Thoracic aorta (tissue), 2 donors: ENCODE measurements at regions not wholly inside any gene's neighbourhood (a gene's known extent, or its start where the extent isn't known, plus 50 kb on each side); places are given as distances from the start of the nearest gene placed in this dataset.

Experiments used
- ATAC-seq: fragments of 150-250 bp; one replicate; pipeline ENCODE4 v1.8.0; 2017; ENCODE audit warnings: low read depth; ENCODE audit not compliant: insufficient number of reproducible peaks, low FRiP score
- DNase-seq: peaks from one replicate; pipeline ENCODE4 v3.0.0-alpha.2; 2020; ENCODE audit warnings: low spot score
- H3K27ac ChIP-seq, 2 donors: fragments of 200-600 bp; sonication (generic); 1 replicate in 1 of 2; 2 replicates in 1 of 2; pipeline ENCODE4 v1.5.1; 2016; ENCODE audit warnings: mild to moderate bottlenecking in 2 of 2, moderate library complexity in 2 of 2
- H3K27me3 ChIP-seq: fragments of 200-600 bp; sonication (generic); replicated peaks from 2 replicates; pipeline ENCODE4 v1.6.0; 2016; ENCODE audit warnings: mild to moderate bottlenecking; ENCODE audit not compliant: insufficient read depth
- H3K36me3 ChIP-seq: fragments of 200-600 bp; sonication (generic); one replicate; pipeline ENCODE4 v1.5.1; 2016
- H3K4me1 ChIP-seq, 2 donors: fragments of 200-600 bp; sonication (generic); 1 replicate in 1 of 2; 2 replicates in 1 of 2; pipeline versions ENCODE4 v1.5.1 to v1.6.0; 2016; ENCODE audit warnings: low read depth in 2 of 2, mild to moderate bottlenecking in 1 of 2; ENCODE audit not compliant: control insufficient read depth in 1 of 2
- H3K4me3 ChIP-seq: fragments of 200-600 bp; sonication (generic); 2 replicates; pipeline ENCODE4 v1.5.1; 2016; ENCODE audit warnings: mild to moderate bottlenecking
- H3K9me3 ChIP-seq: fragments of 200-600 bp; sonication (generic); 2 replicates; pipeline ENCODE4 v1.5.1; 2016
- TF ChIP-seq, protein P1 (sequence below): fragments of 200-600 bp; sonication (generic); IDR thresholded peaks from one replicate; pipeline ENCODE4 v1.5.1; 2019; ENCODE audit warnings: antibody characterized with exemption

DNA sequence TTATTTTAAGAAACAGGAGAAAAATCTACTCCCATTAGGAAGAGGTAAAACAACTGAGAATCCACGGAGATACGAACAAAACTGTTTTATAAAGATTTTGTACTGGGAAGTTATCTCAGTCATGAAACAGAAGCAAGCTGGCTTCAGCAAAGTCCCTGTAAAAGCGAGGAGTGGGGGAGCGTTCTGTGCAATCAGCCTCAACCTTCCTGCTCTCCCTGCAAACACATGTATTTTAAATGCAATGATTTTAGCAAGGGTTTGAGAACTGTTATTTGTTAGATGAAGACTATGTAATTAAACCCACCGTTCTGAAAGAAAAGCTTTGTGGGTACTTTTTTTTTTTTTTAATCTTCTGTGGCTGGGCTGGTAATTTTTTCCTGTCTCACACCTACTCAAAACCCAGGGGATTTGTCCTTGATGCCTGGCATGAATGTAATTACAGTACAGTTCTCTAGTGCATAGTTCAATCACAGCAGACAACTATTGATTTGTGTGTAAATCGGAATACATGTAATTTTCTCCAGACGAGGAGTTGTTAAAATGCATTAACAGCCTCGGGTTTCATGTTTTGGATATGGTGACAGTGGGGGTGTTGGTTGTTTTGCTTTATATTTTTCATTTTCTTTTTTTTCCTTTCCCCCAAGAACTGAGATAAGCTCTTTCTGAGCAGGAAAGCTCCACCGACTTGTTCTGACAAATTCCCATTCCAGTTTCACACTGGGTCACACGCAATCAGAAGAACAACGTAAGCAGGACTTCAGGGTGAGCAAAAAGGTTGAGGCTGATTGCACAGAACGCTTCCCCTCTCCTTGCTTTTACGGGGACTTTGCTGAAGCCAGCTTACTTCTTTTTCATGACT is 153.6 kb downstream of the PHLDA1 start:
- Histone ChIP-seq H3K27me3 (no peaks in the 10 kb centered on the region), H3K9me3 (no peaks in the 10 kb centered on the region), H3K4me1 (peaks cover 0 to 29% of the 10 kb centered on the region in 2 donors), H3K36me3 (no peaks in the 10 kb centered on the region), H3K4me3 (peak overlapping the region; percentile 61), H3K27ac (no peak overlapping the region)
- ATAC-seq, result no peak
- TF ChIP-seq, protein P1, sequence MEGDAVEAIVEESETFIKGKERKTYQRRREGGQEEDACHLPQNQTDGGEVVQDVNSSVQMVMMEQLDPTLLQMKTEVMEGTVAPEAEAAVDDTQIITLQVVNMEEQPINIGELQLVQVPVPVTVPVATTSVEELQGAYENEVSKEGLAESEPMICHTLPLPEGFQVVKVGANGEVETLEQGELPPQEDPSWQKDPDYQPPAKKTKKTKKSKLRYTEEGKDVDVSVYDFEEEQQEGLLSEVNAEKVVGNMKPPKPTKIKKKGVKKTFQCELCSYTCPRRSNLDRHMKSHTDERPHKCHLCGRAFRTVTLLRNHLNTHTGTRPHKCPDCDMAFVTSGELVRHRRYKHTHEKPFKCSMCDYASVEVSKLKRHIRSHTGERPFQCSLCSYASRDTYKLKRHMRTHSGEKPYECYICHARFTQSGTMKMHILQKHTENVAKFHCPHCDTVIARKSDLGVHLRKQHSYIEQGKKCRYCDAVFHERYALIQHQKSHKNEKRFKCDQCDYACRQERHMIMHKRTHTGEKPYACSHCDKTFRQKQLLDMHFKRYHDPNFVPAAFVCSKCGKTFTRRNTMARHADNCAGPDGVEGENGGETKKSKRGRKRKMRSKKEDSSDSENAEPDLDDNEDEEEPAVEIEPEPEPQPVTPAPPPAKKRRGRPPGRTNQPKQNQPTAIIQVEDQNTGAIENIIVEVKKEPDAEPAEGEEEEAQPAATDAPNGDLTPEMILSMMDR, result no peak
- no peak for DNase-seq

DNA sequence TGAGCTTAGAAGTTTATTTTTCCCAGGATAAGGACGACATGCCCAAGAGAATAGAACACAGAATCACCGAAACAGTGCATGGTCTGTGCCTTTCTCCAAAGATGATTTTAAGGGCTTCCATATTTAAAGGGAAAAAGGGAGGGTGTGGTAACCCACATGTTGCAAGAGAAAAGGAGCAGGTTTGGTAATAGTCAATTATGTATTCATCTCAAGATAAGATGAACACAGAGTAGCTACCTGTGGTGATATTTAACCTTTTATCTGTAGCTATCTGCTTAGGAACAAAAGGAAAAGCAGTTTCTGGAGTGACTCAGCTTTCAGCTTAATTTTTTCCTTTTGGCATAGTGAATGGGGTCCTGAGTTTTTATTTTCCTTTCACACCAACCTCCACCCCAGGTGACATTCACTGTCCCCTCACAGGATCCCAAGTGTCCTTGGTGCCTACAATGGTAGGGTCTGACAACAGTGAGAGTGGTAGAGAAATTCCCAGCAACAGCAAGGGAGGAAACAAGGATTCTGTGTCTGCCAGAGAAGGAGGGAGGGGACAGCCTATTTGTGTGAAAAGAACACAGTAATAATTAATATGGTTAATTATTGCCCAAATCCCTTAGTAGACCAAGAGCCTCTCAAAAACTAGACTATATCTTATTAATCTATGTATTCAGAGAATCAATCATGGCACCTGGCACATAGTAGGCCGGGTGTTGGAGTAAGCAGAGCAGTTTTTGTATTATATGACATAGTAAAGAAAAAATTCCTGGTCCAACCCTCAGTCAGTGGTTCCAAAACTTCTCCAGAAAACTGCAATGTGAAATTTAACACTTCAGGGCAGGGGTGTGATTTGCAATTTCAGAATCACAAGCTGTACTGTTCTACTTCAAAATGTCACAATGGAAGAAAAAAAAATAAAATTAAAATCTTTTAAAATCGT is 154.5 kb downstream of the PHLDA1 start:
- Histone ChIP-seq H3K27ac (no peak overlapping the region), H3K9me3 (no peaks in the 10 kb centered on the region), H3K4me3 (peak overlapping the region; percentile 61), H3K4me1 (peaks cover 0 to 23% of the 10 kb centered on the region in 2 donors), H3K27me3 (no peaks in the 10 kb centered on the region), H3K36me3 (no peaks in the 10 kb centered on the region)
- DNase-seq (no peak), ATAC-seq (no peak)
- TF ChIP-seq, protein P1, result no peak

DNA sequence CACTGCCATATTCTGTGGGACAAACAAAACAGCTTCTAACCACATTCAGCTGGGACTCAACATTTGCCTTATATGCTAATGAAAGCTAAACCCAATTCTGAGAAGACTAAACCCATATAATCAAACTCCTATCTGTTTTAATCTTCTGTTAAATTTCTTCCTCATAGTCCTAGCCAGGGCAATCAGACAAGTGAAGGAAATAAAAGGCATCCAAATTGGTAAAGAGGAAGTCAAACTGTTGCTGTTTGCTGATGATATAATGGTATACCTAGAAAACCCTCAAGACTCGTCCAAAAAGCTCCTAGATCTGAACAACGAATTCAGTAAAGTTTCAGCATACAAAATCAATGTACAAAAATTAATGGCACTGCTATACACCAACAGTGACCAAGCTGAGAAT is 157.1 kb downstream of the PHLDA1 start:
- Histone ChIP-seq H3K4me1 (peaks cover 0 to 18% of the 10 kb centered on the region in 2 donors), H3K27ac (no peak overlapping the region), H3K27me3 (no peaks in the 10 kb centered on the region), H3K9me3 (no peaks in the 10 kb centered on the region), H3K4me3 (no peak overlapping the region), H3K36me3 (no peaks in the 10 kb centered on the region)
- DNase-seq (no peak), ATAC-seq (no peak)
- TF ChIP-seq, protein P1, result no peak

DNA sequence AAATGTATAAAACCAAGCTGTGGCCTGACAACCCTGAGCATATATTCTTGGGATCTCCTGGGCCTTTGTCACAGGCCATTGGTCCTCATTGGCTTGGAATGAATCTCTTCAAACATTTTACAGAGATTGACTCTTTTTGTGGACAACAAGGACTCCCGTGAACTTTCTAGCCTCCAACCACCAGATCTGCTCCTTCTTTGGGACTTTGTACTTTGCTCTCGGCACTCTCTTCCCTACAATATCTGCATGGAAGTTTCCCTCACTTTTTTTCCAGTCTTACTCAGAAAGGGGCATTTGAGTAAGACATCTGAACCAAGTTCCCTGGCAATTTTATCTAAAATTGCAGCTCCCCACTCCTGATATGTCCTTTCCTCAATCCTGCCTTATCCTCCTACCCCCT is 158.8 kb downstream of the PHLDA1 start:
- DNase-seq, result no peak
- TF ChIP-seq, protein P1, result no peak
- Histone ChIP-seq H3K4me1 (peaks cover 0 to 7% of the 10 kb centered on the region in 2 donors), H3K27ac (no peak overlapping the region), H3K27me3 (no peaks in the 10 kb centered on the region), H3K9me3 (no peaks in the 10 kb centered on the region), H3K4me3 (no peak overlapping the region), H3K36me3 (no peaks in the 10 kb centered on the region)
- ATAC-seq, result no peak

DNA sequence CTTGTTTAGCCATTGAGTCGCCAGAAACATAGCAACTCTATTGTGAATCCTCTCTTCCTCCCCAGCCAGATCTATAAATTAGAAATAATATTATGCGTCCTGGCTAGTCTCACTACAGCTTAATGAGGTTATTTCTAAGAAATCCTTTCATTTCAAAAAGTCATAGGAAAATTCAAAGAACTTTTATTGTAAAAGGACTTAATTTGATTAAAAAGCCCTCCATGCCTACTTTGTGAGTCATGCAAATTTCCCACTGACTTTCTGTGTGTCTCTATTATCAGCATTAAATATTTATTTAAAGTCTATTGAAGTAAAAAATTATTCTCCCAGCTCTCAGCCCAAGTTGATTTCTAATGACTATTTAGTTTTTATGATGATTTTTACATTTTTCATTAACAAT is 160.7 kb downstream of the PHLDA1 start:
- Histone ChIP-seq H3K27me3 (no peaks in the 10 kb centered on the region), H3K36me3 (no peaks in the 10 kb centered on the region), H3K27ac (no peak overlapping the region), H3K4me3 (no peak overlapping the region), H3K4me1 (no peaks in the 10 kb centered on the region), H3K9me3 (no peaks in the 10 kb centered on the region)
- DNase-seq (no peak), ATAC-seq (no peak)
- TF ChIP-seq, protein P1, result no peak
